ENCODE measurements at regions not wholly inside any gene's neighbourhood (a gene's known extent, or its start where the extent isn't known, plus 50 kb on each side); places are given as distances from the start of the nearest gene placed in this dataset.

- Histone ChIP-seq H3K27ac (ENCODE audit: extremely low read depth, low read depth, low read length) (no peak overlapping the region), H3K9me3 (ENCODE audit: control insufficient read depth, insufficient read depth, low read depth, low read length) (no peaks in the 10 kb centered on the region), H3K4me3 (ENCODE audit: low read depth, low read length) (no peak overlapping the region), H3K36me3 (ENCODE audit: control insufficient read depth in 2 of 2, insufficient read depth in 1 of 2, low read length in 2 of 2) (no peaks in the 10 kb centered on the region), H3K4me1 (ENCODE audit: control insufficient read depth, insufficient read depth, low read length) (no peaks in the 10 kb centered on the region)
- TF ChIP-seq INSM2 (tag by site-specific recombination; IDR thresholded peaks at IDR 0.05) (no peak), SP2 (tag by site-specific recombination; IDR thresholded peaks at IDR 0.05) (no peak), ZNF132 (tag by site-specific recombination; IDR thresholded peaks at IDR 0.05; ENCODE audit: borderline replicate concordance) (no peak), EGR2 (tag by site-specific recombination; IDR thresholded peaks at IDR 0.05; ENCODE audit: low read depth) (no peak), ZNF26 (tag by site-specific recombination; IDR thresholded peaks at IDR 0.05) (no peak), SCRT2 (tag by site-specific recombination; IDR thresholded peaks at IDR 0.05) (no peak), AEBP2 (tag by site-specific recombination; IDR thresholded peaks at IDR 0.05; ENCODE audit: borderline replicate concordance) (no peak), ZNF214 (tag by site-specific recombination; IDR thresholded peaks at IDR 0.05; ENCODE audit: borderline replicate concordance) (no peak), FEZF1 (tag by site-specific recombination; IDR thresholded peaks at IDR 0.05) (no peak), ZNF473 (tag by site-specific recombination; IDR thresholded peaks at IDR 0.05) (no peak), REST (tag by site-specific recombination; IDR thresholded peaks at IDR 0.05) (no peak), ZNF624 (tag by site-specific recombination; IDR thresholded peaks at IDR 0.05) (no peak), ZNF169 (tag by site-specific recombination; IDR thresholded peaks at IDR 0.05) (no peak)
- ChIA-PET POLR2A (no interaction called here), CTCF (interaction anchor here (0.6 kb wide), 1 partner anchor 821 kb away, joined by 4 read pairs; no protein-coding TSS in a partner anchor)
These were observed 327.8 kb upstream of the MAN1A1 start for GRCh38 chr6:119677384-119677783.

GRCh38 chr6:119676961-119677360, 327.4 kb upstream of the MAN1A1 start:
- H3K27ac ChIP-seq (ENCODE audit: extremely low read depth, low read depth, low read length): no peak overlapping the region
- CTCF ChIA-PET: interaction anchor here (1.0 kb wide), 1 partner anchor 529 kb away, joined by 3 read pairs; no protein-coding TSS in a partner anchor
- POLR2A ChIA-PET: no interaction called here
- TF ChIP-seq KLF10 (tag by site-specific recombination; IDR thresholded peaks at IDR 0.05) (no peak), SP3 (tag by site-specific recombination; IDR thresholded peaks at IDR 0.05) (no peak), TSHZ1 (tag by site-specific recombination; IDR thresholded peaks at IDR 0.05; ENCODE audit: borderline replicate concordance) (no peak), ZBTB21 (tag by site-specific recombination; IDR thresholded peaks at IDR 0.05) (no peak), ZNF157 (tag by site-specific recombination; IDR thresholded peaks at IDR 0.05) (no peak), HOXC10 (CRISPR knock-in tag; IDR thresholded peaks at IDR 0.05) (no peak), ZNF174 (tag by site-specific recombination; IDR thresholded peaks at IDR 0.05) (no peak), ZNF266 (tag by site-specific recombination; IDR thresholded peaks at IDR 0.05; ENCODE audit: low read depth) (no peak), ZNF155 (tag by site-specific recombination; IDR thresholded peaks at IDR 0.05) (no peak)

More at GRCh38 chr6:119676961-119677360, 327.4 kb upstream of the MAN1A1 start:
- Histone ChIP-seq H3K4me3 (ENCODE audit: low read depth, low read length) (no peak overlapping the region), H3K36me3 (ENCODE audit: control insufficient read depth in 2 of 2, insufficient read depth in 1 of 2, low read length in 2 of 2) (no peaks in the 10 kb centered on the region), H3K4me1 (ENCODE audit: control insufficient read depth, insufficient read depth, low read length) (no peaks in the 10 kb centered on the region), H3K9me3 (ENCODE audit: control insufficient read depth, insufficient read depth, low read depth, low read length) (no peaks in the 10 kb centered on the region)

All from HEK293 (cell line).